H1 (cell line): ENCODE measurements at regions not wholly inside any gene's neighbourhood (a gene's known extent, or its start where the extent isn't known, plus 50 kb on each side); places are given as distances from the start of the nearest gene placed in this dataset.

ENCODE experiments used
- CTCF ChIA-PET: fragments of 300-600 bp; sonication (Branson Sonifier 250); formaldehyde crosslinking; loops from one replicate; lab custom pipeline; 2021; ENCODE audit not compliant: partially characterized antibody; lab: Charles Lee
- POLR2A ChIA-PET: fragments of 300-600 bp; sonication (Branson Sonifier 250); formaldehyde crosslinking; loops from one replicate; lab custom pipeline; 2021; ENCODE audit warnings: inconsistent platforms; ENCODE audit not compliant: partially characterized antibody; lab: Charles Lee
- DNase-seq, 2 experiments: peaks; one replicate each; pipeline versions ENCODE4 v3.0.0 to v3.0.0-alpha.2; 2010 to 2022; ENCODE audit warnings: low spot score in 2 of 2, low read depth in 1 of 2, mixed read lengths in 1 of 2
- FAIRE-seq: peaks from 2 replicates; lab custom pipeline; 2011; peaks lifted over from hg19 to GRCh38; lab: Jason Lieb, UNC
- H2AFZ ChIP-seq: 2 replicates; pipeline ENCODE4 v1.8.1; 2012; ENCODE audit warnings: low read length, inconsistent platforms
- H2AK5ac ChIP-seq: 2 replicates; pipeline ENCODE4 v1.6.1; 2013; ENCODE audit warnings: low read depth, low read length
- H2BK120ac ChIP-seq: replicated peaks from 2 replicates; pipeline ENCODE3; 2013; ENCODE audit warnings: low read depth, low read length, inconsistent platforms
- H2BK12ac ChIP-seq: 2 replicates; pipeline ENCODE4 v1.6.1; 2013; ENCODE audit warnings: low read depth, low read length
- H2BK15ac ChIP-seq: 2 replicates; pipeline ENCODE4 v1.6.1; 2013; ENCODE audit warnings: low read length
- H2BK20ac ChIP-seq: 2 replicates; pipeline ENCODE4 v1.6.1; 2013; ENCODE audit warnings: low read length
- H2BK5ac ChIP-seq: 2 replicates; pipeline ENCODE4 v1.6.1; 2013; ENCODE audit warnings: low read depth, low read length
- H3K14ac ChIP-seq: 2 replicates; pipeline ENCODE4 v1.6.1; 2013; ENCODE audit warnings: inconsistent platforms; ENCODE audit not compliant: insufficient read length
- H3K18ac ChIP-seq: 2 replicates; pipeline ENCODE4 v1.6.1; 2013; ENCODE audit warnings: low read length; ENCODE audit errors: extremely low read depth
- H3K23ac ChIP-seq: 2 replicates; pipeline ENCODE4 v1.6.1; 2013; ENCODE audit warnings: inconsistent platforms; ENCODE audit not compliant: insufficient read length
- H3K23me2 ChIP-seq: 2 replicates; pipeline ENCODE4 v1.6.1; 2013; ENCODE audit warnings: low read depth, low read length
- H3K27ac ChIP-seq: 2 replicates; pipeline ENCODE4 v1.6.1; 2011; ENCODE audit warnings: low read depth, low read length, inconsistent platforms
- H3K27me3 ChIP-seq, 4 experiments: replicated peaks in 1 of 4; 1 replicate in 1 of 4; 2 replicates in 3 of 4; pipeline versions ENCODE4 v1.6.1 to v1.8.1; 2011 to 2013; ENCODE audit warnings: low read length in 3 of 4, mild to moderate bottlenecking in 3 of 4, inconsistent platforms in 2 of 4, mixed read lengths in 2 of 4, moderate library complexity in 1 of 4; ENCODE audit not compliant: control insufficient read depth in 3 of 4, insufficient read depth in 3 of 4; ENCODE audit errors: extremely low read depth in 1 of 4
- H3K36me3 ChIP-seq, 4 experiments: 2 replicates each; pipeline versions ENCODE4 v1.6.1 to v1.8.1; 2011 to 2013; ENCODE audit warnings: mild to moderate bottlenecking in 4 of 4, low read length in 3 of 4, moderate library complexity in 2 of 4, control low read depth in 1 of 4, inconsistent platforms in 1 of 4; ENCODE audit not compliant: insufficient read depth in 4 of 4, control insufficient read depth in 2 of 4
- H3K4ac ChIP-seq: replicated peaks from 2 replicates; pipeline ENCODE3; 2013; ENCODE audit warnings: low read length, low read depth, mixed read lengths, inconsistent platforms; ENCODE audit not compliant: insufficient read length
- H3K4me1 ChIP-seq, 4 experiments: replicated peaks in 1 of 4; 1 replicate in 1 of 4; 2 replicates in 3 of 4; pipeline versions ENCODE4 v1.6.1 to v1.8.1; 2011 to 2013; ENCODE audit warnings: low read length in 3 of 4, inconsistent platforms in 2 of 4, mixed read lengths in 1 of 4; ENCODE audit not compliant: insufficient read depth in 4 of 4, control insufficient read depth in 3 of 4
- H3K4me2 ChIP-seq, 2 experiments: 2 replicates each; pipeline versions ENCODE4 v1.6.1 to v1.8.1; 2011 to 2013; ENCODE audit warnings: low read depth in 2 of 2, low read length in 2 of 2, control low read depth in 1 of 2, inconsistent platforms in 1 of 2, mild to moderate bottlenecking in 1 of 2; ENCODE audit not compliant: insufficient read depth in 1 of 2
- H3K4me3 ChIP-seq, 4 experiments: fragments of 200-600, 300-600 bp in 1 of 4; sonication (generic), shearing (Covaris generic), sonication (Bioruptor Twin) in 1 of 4; 2 replicates each; pipeline versions ENCODE4 v1.5.1 to v1.8.1; 2011 to 2016; ENCODE audit warnings: low read length in 4 of 4, low read depth in 3 of 4, control low read depth in 2 of 4, inconsistent platforms in 2 of 4, mild to moderate bottlenecking in 2 of 4, mixed read lengths in 1 of 4, moderate library complexity in 1 of 4; ENCODE audit not compliant: insufficient read depth in 2 of 4; ENCODE audit errors: extremely low read depth in 1 of 4
- H3K56ac ChIP-seq: replicated peaks from 2 replicates; pipeline ENCODE3; 2013; ENCODE audit warnings: low read depth, mild to moderate bottlenecking, mixed read lengths, low read length, inconsistent platforms; ENCODE audit not compliant: insufficient read length
- H3K79me1 ChIP-seq: 2 replicates; pipeline ENCODE4 v1.6.1; 2013; ENCODE audit warnings: low read depth, low read length, control low read depth
- H3K79me2 ChIP-seq, 2 experiments: 2 replicates each; pipeline versions ENCODE4 v1.6.1 to v1.8.1; 2012 to 2013; ENCODE audit warnings: low read length in 2 of 2, mild to moderate bottlenecking in 2 of 2, inconsistent platforms in 1 of 2; ENCODE audit not compliant: insufficient read depth in 2 of 2, control insufficient read depth in 1 of 2
- H3K9ac ChIP-seq, 4 experiments: replicated peaks in 1 of 4; 1 replicate in 1 of 4; 2 replicates in 3 of 4; pipeline versions ENCODE4 v1.6.1 to v1.8.1; 2011 to 2013; ENCODE audit warnings: low read depth in 3 of 4, low read length in 3 of 4, control low read depth in 2 of 4, mild to moderate bottlenecking in 2 of 4, moderate library complexity in 2 of 4, inconsistent platforms in 1 of 4; ENCODE audit errors: extremely low read depth in 1 of 4
- H3K9me3 ChIP-seq, 2 experiments: 2 replicates each; pipeline versions ENCODE4 v1.6.1 to v1.8.1; 2012 to 2013; ENCODE audit warnings: mild to moderate bottlenecking in 2 of 2, moderate library complexity in 2 of 2, control low read depth in 1 of 2, inconsistent platforms in 1 of 2, low read depth in 1 of 2, low read length in 1 of 2, mixed read lengths in 1 of 2; ENCODE audit not compliant: insufficient read depth in 2 of 2
- H4K20me1 ChIP-seq, 2 experiments: replicated peaks in 1 of 2; 2 replicates each; pipeline versions ENCODE3 to v1.8.1; 2011 to 2013; ENCODE audit warnings: inconsistent platforms in 2 of 2, low read length in 2 of 2, mild to moderate bottlenecking in 1 of 2; ENCODE audit not compliant: insufficient read depth in 2 of 2, control insufficient read depth in 1 of 2
- H4K5ac ChIP-seq: 2 replicates; pipeline ENCODE4 v1.6.1; 2013; ENCODE audit warnings: low read length, low read depth, mixed read lengths, inconsistent platforms; ENCODE audit not compliant: insufficient read length
- H4K8ac ChIP-seq: 2 replicates; pipeline ENCODE4 v1.8.0; 2013; ENCODE audit warnings: mild to moderate bottlenecking, moderate library complexity, low read length, inconsistent platforms; ENCODE audit not compliant: insufficient read depth; ENCODE audit errors: extremely low read depth
- H4K91ac ChIP-seq: replicated peaks from 2 replicates; pipeline ENCODE3; 2013; ENCODE audit warnings: low read length, mixed read lengths, inconsistent platforms; ENCODE audit not compliant: insufficient read length
- KDM4A ChIP-seq: IDR thresholded peaks from one replicate; pipeline ENCODE4 v1.7.1; 2012; ENCODE audit warnings: low read depth, mild to moderate bottlenecking, moderate library complexity, low read length, inconsistent platforms; ENCODE audit not compliant: severe bottlenecking
- POLR2A ChIP-seq, 2 experiments: IDR thresholded peaks; 1 replicate in 1 of 2; 2 replicates in 1 of 2; pipeline ENCODE4 v1.6.1; 2011; ENCODE audit warnings: low read depth in 2 of 2, low read length in 2 of 2, mild to moderate bottlenecking in 2 of 2; ENCODE audit errors: control extremely low read depth in 1 of 2
- POU5F1 ChIP-seq: IDR thresholded peaks from 2 replicates; pipeline ENCODE4 v1.6.1; 2011; ENCODE audit warnings: low read depth, mild to moderate bottlenecking, low read length, moderate library complexity
- SP2 ChIP-seq: IDR thresholded peaks from 2 replicates; pipeline ENCODE4 v1.6.1; 2012; ENCODE audit warnings: mild to moderate bottlenecking, low read length, inconsistent platforms
- TEAD4 ChIP-seq: IDR thresholded peaks from 2 replicates; pipeline ENCODE4 v1.6.1; 2012; ENCODE audit warnings: low read depth, low read length, inconsistent platforms, mixed read lengths
- WGBS, 2 experiments: shearing (Covaris generic) in 1 of 2; methylation state at CpG; one replicate each; pipeline versions ENCODE4 v1.1.6 to v1.1.7; 2013 to 2015; ENCODE audit warnings: low lambda C conversion rate in 2 of 2, mixed read lengths in 2 of 2, inconsistent platforms in 1 of 2, low coverage in 1 of 2, missing lambda C conversion rate in 1 of 2; ENCODE audit not compliant: insufficient replicate concordance in 2 of 2, insufficient coverage in 1 of 2, insufficient read length in 1 of 2; ENCODE audit errors: extremely low coverage in 1 of 2, missing lambda C conversion rate in 1 of 2; 5-methylcytosine and 5-hydroxymethylcytosine counted together
- TF ChIP-seq, protein P1 (sequence below): IDR thresholded peaks from 2 replicates; pipeline ENCODE4 v1.6.1; 2012; ENCODE audit warnings: inconsistent platforms

DNA sequence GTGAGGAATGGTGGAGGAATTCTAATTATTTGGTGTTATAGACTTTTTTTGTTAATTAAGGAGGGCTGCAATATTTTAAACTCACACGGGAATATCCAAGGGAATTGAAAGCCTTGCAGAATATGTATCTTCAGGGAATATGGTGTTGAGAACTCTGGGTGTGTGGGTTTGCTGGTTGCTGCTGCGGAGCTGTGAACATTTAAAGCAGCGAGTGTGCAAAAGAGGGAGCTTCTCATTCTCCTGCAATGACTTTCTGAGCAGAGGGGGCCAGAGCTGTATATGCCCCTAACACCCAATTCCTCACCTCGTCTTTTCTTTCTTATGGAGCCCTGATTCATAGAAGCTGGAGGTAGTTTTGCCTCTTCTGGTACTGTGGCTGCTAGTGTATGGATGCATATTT, 217.7 kb downstream of the HIPK3 start:
- Histone ChIP-seq H3K79me1 (no peaks in the 10 kb centered on the region), H3K27ac (no peak overlapping the region), H4K5ac (no peak overlapping the region), H3K4me3 (no peak overlapping the region), H2BK20ac (no peak overlapping the region), H2BK15ac (no peak overlapping the region), H2AK5ac (no peak overlapping the region), H3K14ac (no peak overlapping the region), H3K4ac (no peak overlapping the region), H3K27me3 (no peaks in the 10 kb centered on the region), H2BK120ac (no peak overlapping the region), H4K20me1 (no peaks in the 10 kb centered on the region), H4K8ac (no peak overlapping the region), H3K23ac (no peak overlapping the region), H3K9me3 (0 out of 4 replicates have a peak, but pooled peaks cover 0 to 3% of the 10 kb centered on the region in 2 experiments), H3K4me1 (0 out of 7 replicates have a peak, but pooled peaks cover 0 to 3% (median 0%) of the 10 kb centered on the region in 4 experiments), H2BK12ac (no peak overlapping the region), H3K18ac (no peak overlapping the region), H2AFZ (no peak overlapping the region), H3K56ac (no peak overlapping the region), H3K4me2 (no peak overlapping the region), H3K23me2 (no peaks in the 10 kb centered on the region), H3K9ac (no peak overlapping the region), H3K36me3 (no peaks in the 10 kb centered on the region), H2BK5ac (no peak overlapping the region), H4K91ac (no peak overlapping the region), H3K79me2 (no peaks in the 10 kb centered on the region)
- WGBS, 2 experiments: 81% methylated on average over 4 of the region's 4 CpGs; no CpG with 5 or more reads in 1 of the 2 experiments
- CTCF ChIA-PET: interaction anchor here (2.0 kb wide), 1 partner anchor 16 kb away, joined by 6 read pairs; no protein-coding TSS in a partner anchor
- POLR2A ChIA-PET: no interaction called here
- FAIRE-seq (no peak), DNase-seq (no peak)
- TF ChIP-seq POLR2A (IDR thresholded peaks at IDR 0.05; ENCODE audit: control extremely low read depth in 1 of 2, low read depth in 2 of 2, low read length in 2 of 2) (no peak), TEAD4 (no peak), KDM4A (no peak), POU5F1 (no peak), SP2 (no peak)
- TF ChIP-seq, protein P1, sequence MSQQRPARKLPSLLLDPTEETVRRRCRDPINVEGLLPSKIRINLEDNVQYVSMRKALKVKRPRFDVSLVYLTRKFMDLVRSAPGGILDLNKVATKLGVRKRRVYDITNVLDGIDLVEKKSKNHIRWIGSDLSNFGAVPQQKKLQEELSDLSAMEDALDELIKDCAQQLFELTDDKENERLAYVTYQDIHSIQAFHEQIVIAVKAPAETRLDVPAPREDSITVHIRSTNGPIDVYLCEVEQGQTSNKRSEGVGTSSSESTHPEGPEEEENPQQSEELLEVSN: no peak
